Right lobe of liver (tissue), 6 donors: ENCODE measurements at regions not wholly inside any gene's neighbourhood (a gene's known extent, or its start where the extent isn't known, plus 50 kb on each side); places are given as distances from the start of the nearest gene placed in this dataset.

Source experiments
- ATAC-seq, 4 donors: fragments of 200-7000 bp; cut with Tn5 transposase; one replicate each; pipeline ENCODE4 v1.9.1; 2020; ENCODE audit warnings: mild to moderate bottlenecking in 4 of 4, moderate library complexity in 4 of 4
- DNase-seq, 3 donors: peaks; one replicate each; pipeline ENCODE4 v3.0.0-alpha.2; 2020
- H3K27ac ChIP-seq, 3 donors: fragments of 200-600 bp; one replicate each; pipeline ENCODE4 v1.8.0; 2022
- H3K27me3 ChIP-seq, 2 donors: fragments of 200-600 bp; one replicate each; pipeline ENCODE4 v1.8.0; 2022
- H3K36me3 ChIP-seq, 4 donors: fragments of 200-600 bp; sonication (generic) in 1 of 4; one replicate each; pipeline versions ENCODE4 v1.5.1 to v1.8.0; 2017 to 2022; ENCODE audit warnings: control low read depth in 1 of 4
- H3K4me1 ChIP-seq, 4 donors: fragments of 200-600 bp; sonication (generic) in 1 of 4; one replicate each; pipeline versions ENCODE4 v1.5.1 to v1.8.0; 2017 to 2022; ENCODE audit warnings: control low read depth in 1 of 4
- H3K4me3 ChIP-seq, 3 donors: fragments of 200-600 bp; one replicate each; pipeline ENCODE4 v1.8.0; 2022
- H3K9me3 ChIP-seq, 4 donors: fragments of 200-600 bp; sonication (generic) in 1 of 4; one replicate each; pipeline versions ENCODE4 v1.5.1 to v1.8.0; 2017 to 2022; ENCODE audit warnings: control low read depth in 1 of 4
- CTCF ChIP-seq, 4 donors: fragments of 200-600 bp in 3 of 4; fragments of 450-650 bp in 1 of 4; IDR thresholded peaks; one replicate each; pipeline versions ENCODE4 v1.5.1 to v1.8.0; 2016 to 2022; ENCODE audit warnings: antibody characterized with exemption in 4 of 4, mild to moderate bottlenecking in 2 of 4
- POLR2A ChIP-seq: fragments of 450-650 bp; IDR thresholded peaks from one replicate; pipeline ENCODE4 v1.6.1; 2017; ENCODE audit warnings: antibody characterized with exemption, mild to moderate bottlenecking
- WGBS: methylation state at CpG from one replicate; pipeline ENCODE4 v1.1.6; 2018; ENCODE audit warnings: low coverage, low lambda C conversion rate; ENCODE audit not compliant: insufficient coverage; ENCODE audit errors: missing lambda C conversion rate; 5-methylcytosine and 5-hydroxymethylcytosine counted together
- intact Hi-C, 2 donors: fragments of 100-400 bp; cut with DNase I; formaldehyde crosslinking; loops; one replicate each; pipeline versions ENCODE4 v1.11.2 to v1.14.1; 2022
- donor health status: DM: no; HTN: yes; CAD: no.
- donor health status: DM: no; HTN: no; CAD: no.
- donor health status: DM: no; HTN: no; CAD: no.
- donor health status: DM: no; HTN: yes; CAD: no.
- donor health status: DM: no; HTN: yes; CAD: no.

- Histone ChIP-seq H3K27ac (no peak overlapping the region), H3K36me3 (no peaks in the 10 kb centered on the region), H3K27me3 (no peaks in the 10 kb centered on the region), H3K9me3 (no peaks in the 10 kb centered on the region), H3K4me1 (no peaks in the 10 kb centered on the region), H3K4me3 (no peak overlapping the region)
- no peak for TF ChIP-seq POLR2A
- DNase-seq (no peak), ATAC-seq (no peak)
- WGBS = 52% methylated on average over 2 of the region's 2 CpGs
- intact Hi-C loops = no loop called here
Observed at GRCh38 chr2:220999356-220999755, 572.7 kb downstream of the EPHA4 start.

- no peak for TF ChIP-seq POLR2A
- no peak for TF ChIP-seq CTCF (IDR thresholded peaks at IDR 0.05)
- Histone ChIP-seq H3K4me1 (no peaks in the 10 kb centered on the region), H3K27me3 (no peaks in the 10 kb centered on the region), H3K9me3 (no peaks in the 10 kb centered on the region), H3K27ac (no peak overlapping the region), H3K36me3 (no peaks in the 10 kb centered on the region), H3K4me3 (no peak overlapping the region)
- DNase-seq = no peak
- intact Hi-C loops = no loop called here
- 21% methylated on average over 2 of the region's 2 CpGs for WGBS
- ATAC-seq = no peak
Observed at GRCh38 chr2:221001381-221001801, 570.7 kb downstream of the EPHA4 start.

GRCh38 chr2:221002101-221002685, 569.9 kb downstream of the EPHA4 start:
- no peak for ATAC-seq
- DNase-seq = no peak
- Histone ChIP-seq H3K27me3 (no peaks in the 10 kb centered on the region), H3K27ac (no peak overlapping the region), H3K4me3 (no peak overlapping the region), H3K36me3 (no peaks in the 10 kb centered on the region), H3K4me1 (no peaks in the 10 kb centered on the region), H3K9me3 (no peaks in the 10 kb centered on the region)
- TF ChIP-seq POLR2A (no peak), CTCF (IDR thresholded peaks at IDR 0.05) (no peak)
- WGBS = 13% methylated on average over 1 of the region's 1 CpG
- intact Hi-C loops = no loop called here

- DNase-seq (no peak), ATAC-seq (no peak)
- 58% methylated on average over 3 of the region's 3 CpGs for WGBS
- Histone ChIP-seq H3K27me3 (no peaks in the 10 kb centered on the region), H3K36me3 (no peaks in the 10 kb centered on the region), H3K27ac (no peak overlapping the region), H3K4me1 (no peaks in the 10 kb centered on the region), H3K4me3 (no peak overlapping the region), H3K9me3 (no peaks in the 10 kb centered on the region)
- intact Hi-C loops = no loop called here
- TF ChIP-seq CTCF (IDR thresholded peaks at IDR 0.05) (no peak), POLR2A (no peak)
Observed at GRCh38 chr2:221005338-221005737, 566.8 kb downstream of the EPHA4 start.

- no peaks in the 10 kb centered on the region for H3K4me1 ChIP-seq
- no peak overlapping the region for H3K4me3 ChIP-seq
- TF ChIP-seq POLR2A = no peak
- TF ChIP-seq CTCF (IDR thresholded peaks at IDR 0.05) = no peak
- H3K27me3 ChIP-seq = no peaks in the 10 kb centered on the region
- no peak overlapping the region for H3K27ac ChIP-seq
- no peaks in the 10 kb centered on the region for H3K9me3 ChIP-seq
- intact Hi-C loops = no loop called here
- no peak for DNase-seq
- no peak for ATAC-seq
- H3K36me3 ChIP-seq = no peaks in the 10 kb centered on the region
Observed at GRCh38 chr2:221006084-221006483, 566.0 kb downstream of the EPHA4 start.
